NOMO-1 treated with DMSO at 0.1 percent for 48 hours (cell line): ENCODE measurements at regions not wholly inside any gene's neighbourhood (a gene's known extent, or its start where the extent isn't known, plus 50 kb on each side); places are given as distances from the start of the nearest gene placed in this dataset.

Source experiments
- DNase-seq: peaks from one replicate; lab custom pipeline; 2025; ENCODE audit not compliant: unreplicated experiment; lab: John Stamatoyannopoulos, UW

DNA sequence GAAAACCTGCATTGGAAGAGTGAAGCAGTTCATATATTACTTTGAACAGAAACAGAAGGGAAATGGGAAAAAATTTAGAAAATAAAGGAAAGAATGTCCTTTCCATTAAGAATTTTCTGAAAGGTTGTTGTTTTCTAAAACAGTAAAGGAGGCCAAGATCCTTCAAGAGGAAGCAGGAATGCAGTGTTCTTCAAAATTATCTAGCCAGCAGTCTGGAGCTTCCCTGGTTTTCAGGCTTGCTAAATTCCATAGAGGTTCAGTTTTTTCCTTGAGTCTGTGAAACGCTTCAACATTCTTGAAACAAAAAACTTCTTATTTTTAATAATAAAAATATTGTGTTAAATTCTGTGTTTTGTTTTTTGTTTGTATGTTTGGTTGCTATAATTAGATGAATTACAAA lies 189.0 kb upstream of the ANO3 start:
- no peak for DNase-seq

GRCh38 chr11:26143566-26144290 lies 188.2 kb upstream of the ANO3 start:
- no peak for DNase-seq

DNA sequence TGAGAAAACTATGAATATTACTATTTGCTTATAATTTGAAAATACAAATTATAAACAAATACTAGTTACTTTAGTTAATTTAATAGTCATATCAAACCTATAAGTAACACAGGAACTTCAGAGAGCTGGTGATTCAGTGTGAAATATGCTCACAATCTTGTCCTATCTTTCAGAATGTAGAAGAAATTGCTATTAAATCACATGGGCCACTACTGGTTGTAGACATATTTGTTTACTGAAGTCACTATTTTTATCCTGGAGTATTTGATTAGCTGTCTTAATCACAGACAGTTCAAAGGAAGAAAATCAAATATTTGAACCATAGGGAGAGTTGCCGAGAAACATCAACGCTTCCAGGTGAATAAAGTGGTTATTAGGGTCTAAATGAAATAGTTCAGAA lies 187.6 kb upstream of the ANO3 start:
- no peak for DNase-seq

DNA sequence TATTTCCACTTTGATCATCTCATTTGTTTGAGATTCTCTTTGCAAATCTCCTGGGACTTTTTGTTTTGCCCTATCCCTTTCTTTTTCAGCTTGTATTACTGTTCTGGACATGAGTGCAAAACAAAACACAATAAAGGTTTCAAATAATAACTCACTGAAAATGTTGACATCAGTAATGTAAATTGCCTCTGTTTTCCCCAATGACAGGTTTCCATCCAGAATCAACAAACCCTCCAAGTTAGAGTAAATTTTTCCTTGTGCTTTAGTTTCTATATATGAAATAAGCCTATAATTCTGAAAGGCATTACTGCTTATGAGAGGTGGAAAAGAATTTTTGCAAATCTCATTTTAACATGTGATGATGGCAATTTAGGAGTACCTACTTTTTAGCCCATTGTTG lies 187.0 kb upstream of the ANO3 start:
- no peak for DNase-seq

DNA sequence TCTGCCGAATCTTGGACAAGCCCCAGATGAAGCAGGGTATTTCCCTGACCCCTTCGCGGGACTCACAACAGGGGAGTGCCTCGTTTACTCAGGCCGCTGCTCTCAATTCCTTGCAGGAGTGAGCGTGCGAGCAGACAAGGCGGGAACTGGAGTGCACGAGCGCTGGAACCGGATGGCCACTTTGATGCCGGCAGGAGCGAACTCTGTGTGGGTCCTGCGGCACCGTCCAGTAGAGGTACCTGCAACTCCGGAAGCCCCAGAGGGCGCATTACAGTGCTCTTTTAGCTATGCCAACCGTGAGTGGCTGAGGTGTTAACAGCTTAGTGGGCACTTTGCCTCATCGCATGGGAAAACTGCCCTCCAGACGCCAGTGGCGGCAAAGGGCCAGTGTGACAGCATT lies 182.3 kb upstream of the ANO3 start:
- no peak for DNase-seq

DNA sequence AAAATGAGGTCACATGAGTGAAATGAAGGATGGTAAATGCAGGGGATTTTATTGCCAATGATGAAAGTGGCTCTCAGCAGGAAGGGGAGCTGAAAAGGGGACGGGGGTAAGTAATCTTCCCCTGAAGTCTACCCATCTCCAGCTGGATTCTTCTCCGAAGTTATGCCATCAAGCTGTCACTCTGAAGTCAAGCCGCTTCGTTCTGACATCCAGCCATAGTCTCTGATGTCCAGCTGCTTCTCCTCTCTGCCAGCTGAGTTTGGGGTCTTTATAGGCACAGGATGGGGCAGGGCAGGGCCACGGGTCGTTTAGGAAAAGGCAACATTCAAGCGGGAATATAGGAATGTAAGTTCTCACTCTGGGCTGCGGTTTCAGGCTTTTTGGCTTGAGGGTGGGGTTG lies 181.9 kb upstream of the ANO3 start:
- peak; percentile 2 for DNase-seq

- DNase-seq, result no peak
Observed at GRCh38 chr11:26158251-26158650, 173.7 kb upstream of the ANO3 start.

- DNase-seq, result no peak
Observed at GRCh38 chr11:26162291-26162690, 169.6 kb upstream of the ANO3 start.

GRCh38 chr11:26186389-26186788 lies 145.5 kb upstream of the ANO3 start:
- no peak for DNase-seq

DNA sequence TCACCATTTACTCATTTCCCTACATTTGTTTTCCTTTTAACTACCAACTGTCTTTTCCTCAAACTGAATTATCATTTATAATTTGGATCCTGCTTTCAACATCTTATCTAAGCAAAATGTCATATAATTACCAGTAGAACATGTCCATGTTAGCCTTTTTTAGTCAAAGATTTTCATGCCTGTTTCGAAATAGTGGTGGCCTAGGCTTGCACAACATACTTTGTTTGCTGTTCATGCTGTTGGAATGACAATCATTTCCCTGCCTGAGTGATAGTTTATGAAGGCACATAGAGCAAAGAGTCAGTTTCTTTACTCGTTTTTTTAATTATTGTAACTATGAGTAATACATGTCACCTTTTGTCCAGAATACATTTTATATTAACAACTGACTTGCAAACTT lies 144.3 kb upstream of the ANO3 start:
- DNase-seq, result peak; percentile 30

GRCh38 chr11:26188554-26188953 lies 143.4 kb upstream of the ANO3 start:
- DNase-seq, result no peak

DNA sequence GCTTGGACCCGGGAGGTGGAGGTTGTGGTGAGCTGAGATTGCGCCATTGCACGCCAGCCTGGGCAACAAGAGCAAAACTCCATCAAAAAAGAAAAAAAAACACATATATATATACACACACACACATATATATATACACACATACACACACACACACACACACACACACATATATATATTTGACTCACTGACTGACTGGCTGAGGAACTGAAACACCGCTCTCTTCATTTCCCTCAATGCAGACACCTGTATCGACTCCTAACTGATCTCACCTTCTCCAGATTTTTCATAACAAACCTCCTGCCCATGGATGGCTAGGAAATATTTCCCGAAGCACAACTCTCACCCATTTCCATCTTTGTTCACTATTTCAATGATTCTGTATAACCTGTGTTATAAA lies 140.7 kb upstream of the ANO3 start:
- DNase-seq, result no peak

GRCh38 chr11:26193694-26194365 lies 138.1 kb upstream of the ANO3 start:
- DNase-seq, result no peak

DNA sequence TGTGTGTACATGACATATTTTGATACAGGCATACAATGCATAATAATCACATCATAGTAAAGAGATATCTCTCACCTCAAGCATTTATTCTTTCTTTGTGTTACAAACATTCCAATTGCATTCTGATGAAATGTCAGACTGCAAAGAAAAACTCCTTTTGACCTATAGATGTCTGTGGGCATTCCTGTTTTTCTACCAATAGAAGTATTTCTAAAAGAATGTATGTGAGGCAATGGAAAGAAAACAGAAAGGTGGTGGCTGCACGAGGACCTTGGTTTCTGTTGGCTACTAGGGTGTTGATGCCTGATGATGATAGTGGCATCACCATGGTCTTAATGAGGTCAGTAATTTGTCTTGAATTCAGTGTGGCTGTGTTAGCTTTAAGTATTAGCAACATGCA lies 137.0 kb upstream of the ANO3 start:
- DNase-seq, result no peak

DNA sequence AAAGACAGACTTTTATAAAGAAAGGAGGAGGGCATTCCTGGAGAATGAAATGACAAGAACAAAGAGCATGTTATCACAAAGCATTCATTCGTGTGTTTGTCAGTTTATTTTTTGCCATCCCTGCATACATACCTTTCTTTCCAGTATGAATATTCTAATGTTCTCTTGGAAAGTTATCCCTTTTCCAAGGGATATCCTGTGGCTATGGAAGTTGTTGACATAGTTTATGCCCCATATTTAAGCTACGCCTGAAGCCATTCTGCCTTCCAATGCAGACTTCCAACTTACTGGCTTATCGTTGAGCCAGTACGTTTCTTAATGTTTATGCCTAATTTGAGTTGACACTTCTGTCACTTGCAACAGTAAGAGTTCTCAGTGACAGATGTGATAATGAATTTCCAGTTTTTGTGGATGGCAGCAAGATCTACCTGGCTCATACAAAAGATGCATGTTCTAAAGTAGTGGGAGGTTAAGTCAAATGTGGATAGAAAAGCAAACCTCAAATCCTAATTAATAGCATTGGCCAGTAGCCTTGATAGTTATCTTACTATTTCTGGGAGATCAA lies 133.3 kb upstream of the ANO3 start:
- DNase-seq, result no peak

GRCh38 chr11:26199331-26200095 lies 132.4 kb upstream of the ANO3 start:
- no peak for DNase-seq

DNA sequence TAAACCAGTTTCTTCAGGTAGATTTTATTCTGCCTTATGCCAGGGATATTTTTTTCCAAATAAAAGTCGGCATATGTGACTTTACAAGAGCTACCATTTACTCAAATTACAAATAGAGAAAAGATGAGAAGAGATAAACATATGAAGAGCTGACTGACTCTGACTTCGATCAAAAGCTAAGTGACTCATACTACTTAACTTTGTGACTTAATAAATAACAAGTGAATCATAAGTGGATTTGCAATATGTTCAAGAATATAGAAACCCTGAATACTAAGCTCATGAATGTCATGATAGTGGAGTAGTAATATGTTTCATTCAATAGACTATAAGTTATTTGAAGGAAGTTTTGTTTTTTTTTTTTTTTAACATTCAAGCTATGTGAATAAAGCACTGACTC lies 130.5 kb upstream of the ANO3 start:
- DNase-seq, result no peak

GRCh38 chr11:26202754-26203153 lies 129.2 kb upstream of the ANO3 start:
- no peak for DNase-seq

DNA sequence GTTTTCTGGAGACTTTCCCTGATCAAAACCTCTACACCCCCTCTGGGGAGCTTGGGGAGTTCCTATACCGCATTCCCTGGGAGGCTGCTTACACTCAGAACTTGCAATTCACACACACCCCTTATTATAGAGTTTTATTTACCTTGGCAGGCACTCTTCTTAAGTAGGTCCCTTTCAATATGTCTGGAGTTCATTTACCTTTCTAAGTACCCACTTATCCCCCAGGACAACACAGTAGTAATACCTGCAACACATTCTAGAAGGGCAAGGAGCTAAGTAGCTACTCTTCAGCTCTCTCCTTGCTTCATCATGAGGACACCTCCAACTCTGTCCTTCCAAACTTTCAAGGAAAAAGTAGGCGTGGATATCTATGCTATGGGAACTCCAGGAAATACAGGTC lies 127.8 kb upstream of the ANO3 start:
- no peak for DNase-seq

DNA sequence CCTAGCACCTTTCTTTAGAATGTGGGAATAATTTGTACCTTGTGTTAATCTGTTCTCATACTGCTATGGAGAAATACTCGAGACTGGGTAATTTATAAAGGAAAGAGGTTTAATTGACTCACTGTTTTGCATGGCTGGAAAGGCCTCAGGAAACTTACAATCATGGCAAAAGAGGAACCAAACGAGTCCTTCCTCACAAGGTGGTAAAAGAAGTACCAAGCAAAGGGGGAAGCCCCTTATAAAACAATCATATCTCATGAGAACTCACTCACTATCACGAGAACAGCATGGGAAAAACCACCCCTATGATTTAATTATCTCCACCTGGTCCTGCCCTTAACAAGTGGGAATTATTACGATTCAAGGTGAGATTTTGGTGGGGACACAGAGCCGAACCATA lies 127.1 kb upstream of the ANO3 start:
- DNase-seq, result no peak

DNA sequence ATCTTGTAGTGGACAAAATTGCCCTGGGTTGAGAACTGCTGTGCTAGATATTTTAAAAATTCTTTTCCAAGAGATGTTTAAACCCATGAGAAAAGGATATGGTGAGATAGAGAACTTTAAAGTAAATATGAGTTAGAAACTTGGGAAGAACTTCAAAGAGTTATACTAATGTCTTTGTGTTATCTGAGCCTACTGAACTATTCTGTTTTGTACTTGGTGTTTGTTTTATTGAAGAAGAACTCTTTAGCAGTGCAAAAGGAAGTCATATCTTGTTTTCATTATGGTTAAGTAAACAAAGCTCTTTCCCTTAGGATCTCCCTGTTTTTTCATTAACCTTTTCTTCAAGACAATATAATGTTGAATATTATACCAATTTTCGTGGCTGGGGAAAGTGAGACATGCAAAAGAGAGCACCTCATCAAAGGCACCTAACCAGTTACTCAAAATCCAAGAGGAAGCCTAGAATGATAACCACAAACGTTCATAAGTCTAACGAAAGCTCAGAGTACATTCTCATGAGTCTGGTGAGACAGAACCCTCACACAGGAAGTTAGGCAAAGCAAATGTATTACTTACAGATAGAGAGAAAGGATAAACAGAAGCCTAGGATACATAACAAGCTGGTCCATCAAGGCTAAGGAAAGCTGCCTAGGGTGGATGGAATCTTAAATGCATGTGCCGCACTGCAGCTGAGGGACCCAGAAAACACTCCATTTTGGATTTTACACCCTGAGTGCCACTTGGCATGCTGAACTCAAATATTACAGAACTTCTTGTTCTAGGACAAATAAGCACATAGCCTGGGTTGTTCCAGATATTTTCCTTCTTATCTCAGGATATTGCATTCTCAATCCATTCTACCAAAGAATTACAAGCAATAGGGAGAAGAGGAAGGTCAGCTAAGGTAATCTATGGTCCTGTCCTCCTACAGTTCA lies 112.5 kb upstream of the ANO3 start:
- no peak for DNase-seq
